Cardiac muscle cell (in vitro differentiated cells and primary cell): ENCODE measurements at regions not wholly inside any gene's neighbourhood (a gene's known extent, or its start where the extent isn't known, plus 50 kb on each side); places are given as distances from the start of the nearest gene placed in this dataset.

ENCODE experiments used
- DNase-seq, 2 donors: peaks; one replicate each; pipeline versions ENCODE4 v3.0.0 to v3.0.0-alpha.2; 2010 to 2017; ENCODE audit warnings: low read depth in 1 of 2, low spot score in 1 of 2
- H3K27ac ChIP-seq: fragments of 200-600 bp; sonication (generic); 2 replicates; pipeline ENCODE4 v1.5.1; 2016
- H3K27me3 ChIP-seq: fragments of 200-600 bp; sonication (generic); 2 replicates; pipeline ENCODE4 v1.6.0; 2016; ENCODE audit warnings: control low read depth
- H3K36me3 ChIP-seq: fragments of 200-600 bp; sonication (generic); 2 replicates; pipeline ENCODE4 v1.5.1; 2016; ENCODE audit warnings: control low read depth
- H3K4me1 ChIP-seq: fragments of 200-600 bp; sonication (generic); 2 replicates; pipeline ENCODE4 v1.8.1; 2017; ENCODE audit warnings: low read depth, mild to moderate bottlenecking, mixed run types
- H3K4me3 ChIP-seq: fragments of 200-600 bp; sonication (generic); 2 replicates; pipeline ENCODE4 v1.5.1; 2016; ENCODE audit warnings: mild to moderate bottlenecking
- H3K9me3 ChIP-seq: fragments of 200-600 bp; sonication (generic); 2 replicates; pipeline ENCODE4 v1.5.1; 2017; ENCODE audit warnings: low read depth, mild to moderate bottlenecking, control low read depth
- TF ChIP-seq, protein P1 (sequence below): IDR thresholded peaks from 2 replicates; pipeline ENCODE4 v1.5.1; 2012; ENCODE audit warnings: low read depth, mild to moderate bottlenecking, low read length

GRCh38 chr4:157819693-157820464 lies 352.9 kb downstream of the GASK1B start:
- Histone ChIP-seq H3K4me3 (no peak overlapping the region), H3K27ac (no peak overlapping the region)
- TF ChIP-seq, protein P1, sequence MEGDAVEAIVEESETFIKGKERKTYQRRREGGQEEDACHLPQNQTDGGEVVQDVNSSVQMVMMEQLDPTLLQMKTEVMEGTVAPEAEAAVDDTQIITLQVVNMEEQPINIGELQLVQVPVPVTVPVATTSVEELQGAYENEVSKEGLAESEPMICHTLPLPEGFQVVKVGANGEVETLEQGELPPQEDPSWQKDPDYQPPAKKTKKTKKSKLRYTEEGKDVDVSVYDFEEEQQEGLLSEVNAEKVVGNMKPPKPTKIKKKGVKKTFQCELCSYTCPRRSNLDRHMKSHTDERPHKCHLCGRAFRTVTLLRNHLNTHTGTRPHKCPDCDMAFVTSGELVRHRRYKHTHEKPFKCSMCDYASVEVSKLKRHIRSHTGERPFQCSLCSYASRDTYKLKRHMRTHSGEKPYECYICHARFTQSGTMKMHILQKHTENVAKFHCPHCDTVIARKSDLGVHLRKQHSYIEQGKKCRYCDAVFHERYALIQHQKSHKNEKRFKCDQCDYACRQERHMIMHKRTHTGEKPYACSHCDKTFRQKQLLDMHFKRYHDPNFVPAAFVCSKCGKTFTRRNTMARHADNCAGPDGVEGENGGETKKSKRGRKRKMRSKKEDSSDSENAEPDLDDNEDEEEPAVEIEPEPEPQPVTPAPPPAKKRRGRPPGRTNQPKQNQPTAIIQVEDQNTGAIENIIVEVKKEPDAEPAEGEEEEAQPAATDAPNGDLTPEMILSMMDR, result no peak

GRCh38 chr4:157818946-157819692 lies 353.7 kb downstream of the GASK1B start:
- no peak overlapping the region for H3K27ac ChIP-seq
- H3K36me3 ChIP-seq, result no peaks in the 10 kb centered on the region
- no peaks in the 10 kb centered on the region for H3K9me3 ChIP-seq
- H3K27me3 ChIP-seq, result no peaks in the 10 kb centered on the region
- TF ChIP-seq, protein P1, result no peak
- no peak for DNase-seq
- H3K4me3 ChIP-seq, result no peak overlapping the region
- no peaks in the 10 kb centered on the region for H3K4me1 ChIP-seq

More at GRCh38 chr4:157819693-157820464, 352.9 kb downstream of the GASK1B start:
- DNase-seq, result no peak
- Histone ChIP-seq H3K9me3 (no peaks in the 10 kb centered on the region), H3K4me1 (no peaks in the 10 kb centered on the region), H3K27me3 (no peaks in the 10 kb centered on the region), H3K36me3 (no peaks in the 10 kb centered on the region)

DNA sequence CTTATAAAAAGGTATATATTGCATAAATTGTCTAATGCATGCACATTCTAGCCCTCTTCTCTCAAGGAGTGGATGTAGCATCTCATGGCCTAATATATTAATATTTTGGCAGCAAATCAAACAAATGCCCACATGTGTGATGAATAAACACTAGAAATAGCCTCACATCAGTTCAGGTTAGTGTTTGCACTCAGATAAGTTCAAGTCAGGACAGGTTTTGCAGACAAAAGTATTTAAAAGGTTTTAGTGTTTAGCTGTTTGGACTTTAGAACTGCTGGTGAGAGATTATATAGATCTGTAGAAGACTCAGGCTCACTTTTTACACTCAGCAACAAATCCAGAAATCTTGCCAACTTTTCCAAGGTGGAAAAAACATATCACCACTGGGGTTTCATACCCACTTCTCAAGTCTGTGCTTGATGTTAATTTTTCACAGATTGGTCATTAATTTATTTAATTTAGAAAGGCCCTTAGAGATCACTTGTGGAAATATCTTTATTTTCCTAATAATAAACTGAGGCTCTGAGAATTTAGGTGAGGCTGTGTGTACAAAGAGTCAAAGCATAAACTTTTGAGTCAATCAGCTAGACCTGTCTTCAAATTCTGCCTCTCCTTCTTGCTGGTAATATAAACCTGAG lies 362.6 kb downstream of the GASK1B start:
- Histone ChIP-seq H3K4me1 (peaks cover 9% of the 10 kb centered on the region), H3K36me3 (no peaks in the 10 kb centered on the region), H3K9me3 (no peaks in the 10 kb centered on the region), H3K4me3 (no peak overlapping the region), H3K27ac (no peak overlapping the region), H3K27me3 (no peaks in the 10 kb centered on the region)
- TF ChIP-seq, protein P1, result no peak
- DNase-seq, result no peak

GRCh38 chr4:157808796-157809383 lies 363.9 kb downstream of the GASK1B start:
- TF ChIP-seq, protein P1, result no peak
- H3K36me3 ChIP-seq, result no peaks in the 10 kb centered on the region
- H3K27me3 ChIP-seq, result no peaks in the 10 kb centered on the region
- no peak for DNase-seq
- peaks cover 17% of the 10 kb centered on the region for H3K4me1 ChIP-seq
- H3K27ac ChIP-seq, result no peak overlapping the region
- no peaks in the 10 kb centered on the region for H3K9me3 ChIP-seq
- H3K4me3 ChIP-seq, result no peak overlapping the region

- no peak for DNase-seq
- no peak overlapping the region for H3K4me3 ChIP-seq
- H3K27ac ChIP-seq, result no peak overlapping the region
- TF ChIP-seq, protein P1, result no peak
- H3K36me3 ChIP-seq, result no peaks in the 10 kb centered on the region
- no peaks in the 10 kb centered on the region for H3K9me3 ChIP-seq
- no peaks in the 10 kb centered on the region for H3K27me3 ChIP-seq
- H3K4me1 ChIP-seq, result peaks cover 22% of the 10 kb centered on the region
Measured at GRCh38 chr4:157806184-157806583, 366.6 kb downstream of the GASK1B start.
